Lung (tissue), 11 donors: ENCODE measurements at regions not wholly inside any gene's neighbourhood (a gene's known extent, or its start where the extent isn't known, plus 50 kb on each side); places are given as distances from the start of the nearest gene placed in this dataset.

Experiments used
- ATAC-seq: fragments of 200-7000 bp; cut with Tn5 transposase; one replicate; pipeline ENCODE4 v1.9.1; 2020; ENCODE audit warnings: moderate number of reproducible peaks; ENCODE audit not compliant: insufficient read depth, low FRiP score
- DNase-seq, 3 donors: peaks; one replicate each; pipeline ENCODE4 v3.0.0-alpha.2; 2013 to 2017
- H3K27ac ChIP-seq, 2 donors: one replicate each; pipeline ENCODE4 v1.5.1; 2013; ENCODE audit warnings: mild to moderate bottlenecking in 2 of 2, moderate library complexity in 2 of 2, control low read depth in 1 of 2, inconsistent platforms in 1 of 2, low read depth in 1 of 2, low read length in 1 of 2
- H3K27me3 ChIP-seq, 3 donors: one replicate each; pipeline ENCODE4 v1.5.1; 2013; ENCODE audit warnings: low read length in 2 of 3; ENCODE audit not compliant: control insufficient read depth in 3 of 3, insufficient read depth in 3 of 3
- H3K36me3 ChIP-seq, 4 donors: one replicate each; pipeline ENCODE4 v1.5.1; 2013; ENCODE audit warnings: low read length in 4 of 4, mild to moderate bottlenecking in 1 of 4, moderate library complexity in 1 of 4; ENCODE audit not compliant: control insufficient read depth in 4 of 4, insufficient read depth in 4 of 4
- H3K4me1 ChIP-seq, 5 donors: one replicate each; pipeline ENCODE4 v1.5.1; 2013; ENCODE audit warnings: low read length in 5 of 5, mild to moderate bottlenecking in 2 of 5, moderate library complexity in 1 of 5; ENCODE audit not compliant: control insufficient read depth in 5 of 5, insufficient read depth in 5 of 5
- H3K4me3 ChIP-seq: one replicate; pipeline ENCODE4 v1.5.1; 2013; ENCODE audit warnings: mild to moderate bottlenecking, control low read depth, moderate library complexity
- H3K9ac ChIP-seq, 2 donors: one replicate each; pipeline ENCODE4 v1.5.1; 2013; ENCODE audit warnings: low read length in 2 of 2, control low read depth in 1 of 2; ENCODE audit not compliant: insufficient read depth in 1 of 2
- H3K9me3 ChIP-seq, 4 donors: one replicate each; pipeline ENCODE4 v1.5.1; 2013; ENCODE audit warnings: low read length in 3 of 4, mild to moderate bottlenecking in 1 of 4, moderate library complexity in 1 of 4; ENCODE audit not compliant: control insufficient read depth in 4 of 4, insufficient read depth in 3 of 4
- CTCF ChIP-seq: IDR thresholded peaks from 2 replicates; pipeline ENCODE4 v1.5.1; 2012; ENCODE audit warnings: mild to moderate bottlenecking; ENCODE audit errors: control extremely low read depth, extremely low read depth
- WGBS, 2 donors: extraction: QIAGEN DNeasy Blood & Tissue Kit; methylation state at CpG; one replicate each; pipeline ENCODE4 v1.1.7; 2013; 5-methylcytosine and 5-hydroxymethylcytosine counted together
- donor health status: control.
- donor health status: control.
- donor health status: Bipolar disorder and iron deficiency.
- donor health status: healthy.
- donor health status: DM: yes; HTN: yes; CAD: no.

GRCh38 chr6:168744861-168745260 lies 303.9 kb downstream of the SMOC2 start:
- 82 to 84% methylated on average over 3 of the region's 3 CpGs for WGBS, 2 donors
- Histone ChIP-seq H3K27ac (no peak overlapping the region), H3K9ac (no peak overlapping the region), H3K4me1 (no peaks in the 10 kb centered on the region), H3K9me3 (no peaks in the 10 kb centered on the region), H3K36me3 (no peaks in the 10 kb centered on the region), H3K4me3 (no peak overlapping the region), H3K27me3 (peaks cover 0 to 16% (median 3%) of the 10 kb centered on the region in 3 donors)
- DNase-seq (no peak), ATAC-seq (no peak)
- TF ChIP-seq CTCF, result no peak

GRCh38 chr6:168741942-168742782 lies 301.2 kb downstream of the SMOC2 start:
- WGBS, 2 donors, result 87% methylated on average over 23 of the region's 23 CpGs
- H3K4me3 ChIP-seq, result no peak overlapping the region
- no peak overlapping the region for H3K9ac ChIP-seq
- TF ChIP-seq CTCF, result no peak
- no peaks in the 10 kb centered on the region for H3K36me3 ChIP-seq
- peaks cover 0 to 2% (median 0%) of the 10 kb centered on the region in 4 donors for H3K9me3 ChIP-seq
- no peak overlapping the region for H3K27ac ChIP-seq
- H3K27me3 ChIP-seq, result peaks cover 0 to 17% (median 3%) of the 10 kb centered on the region in 3 donors
- ATAC-seq (no peak), DNase-seq (no peak)
- no peaks in the 10 kb centered on the region for H3K4me1 ChIP-seq

- H3K27me3 ChIP-seq, result peaks cover 0 to 24% (median 3%) of the 10 kb centered on the region in 3 donors
- H3K4me3 ChIP-seq, result no peak overlapping the region
- peaks cover 0 to 2% (median 0%) of the 10 kb centered on the region in 4 donors for H3K9me3 ChIP-seq
- DNase-seq (no peak), ATAC-seq (no peak)
- no peak overlapping the region for H3K9ac ChIP-seq
- no peak overlapping the region for H3K27ac ChIP-seq
- TF ChIP-seq CTCF, result no peak
- WGBS, 2 donors, result 92 to 94% methylated on average over 3 of the region's 3 CpGs
- H3K36me3 ChIP-seq, result no peaks in the 10 kb centered on the region
- H3K4me1 ChIP-seq, result no peaks in the 10 kb centered on the region
Observed at GRCh38 chr6:168741305-168741704, 300.3 kb downstream of the SMOC2 start.

GRCh38 chr6:168739381-168739780 lies 298.4 kb downstream of the SMOC2 start:
- H3K36me3 ChIP-seq, result no peaks in the 10 kb centered on the region
- DNase-seq (no peak), ATAC-seq (no peak)
- TF ChIP-seq CTCF, result no peak
- WGBS, 2 donors, result 90 to 94% methylated on average over 2 of the region's 2 CpGs
- no peaks in the 10 kb centered on the region for H3K4me1 ChIP-seq
- H3K27me3 ChIP-seq, result peaks cover 0 to 21% (median 3%) of the 10 kb centered on the region in 3 donors
- peaks cover 0 to 2% (median 0%) of the 10 kb centered on the region in 4 donors for H3K9me3 ChIP-seq
- no peak overlapping the region for H3K27ac ChIP-seq
- H3K4me3 ChIP-seq, result no peak overlapping the region
- no peak overlapping the region for H3K9ac ChIP-seq
